Activated CD8-positive, alpha-beta T cell treated with anti-CD3 and anti-CD28 coated beads for 36 hours (primary cell): ENCODE measurements at regions not wholly inside any gene's neighbourhood (a gene's known extent, or its start where the extent isn't known, plus 50 kb on each side); places are given as distances from the start of the nearest gene placed in this dataset.

Source experiments
- ATAC-seq: fragments of 200-7000 bp; cut with Tn5 transposase; one replicate; pipeline ENCODE4 v1.10.0; 2021; ENCODE audit warnings: mild to moderate bottlenecking, moderate library complexity
- CTCF ChIA-PET: fragments of 350-600 bp; sonication (Branson Sonifier 250); formaldehyde crosslinking; loops from one replicate; lab custom pipeline; 2021; ENCODE audit warnings: antibody characterized with exemption; lab: Charles Lee
- POLR2A ChIA-PET: fragments of 350-600 bp; sonication (Branson Sonifier 250); formaldehyde crosslinking; loops from one replicate; lab custom pipeline; 2021; ENCODE audit warnings: antibody characterized with exemption; lab: Charles Lee
- DNase-seq: peaks from one replicate; pipeline ENCODE4 v3.0.0-alpha.2; 2020
- H3K27ac Mint-ChIP-seq: one replicate; pipeline ENCODE4 v1.8.0; 2021; ENCODE audit warnings: mild to moderate bottlenecking, mixed read lengths
- H3K27me3 Mint-ChIP-seq: one replicate; pipeline ENCODE4 v1.8.0; 2021; ENCODE audit warnings: mixed read lengths
- H3K36me3 Mint-ChIP-seq: one replicate; pipeline ENCODE4 v1.8.0; 2021; ENCODE audit warnings: low read depth, mixed read lengths
- H3K4me1 Mint-ChIP-seq: one replicate; pipeline ENCODE4 v1.8.0; 2021; ENCODE audit warnings: low read depth, mixed read lengths
- H3K4me3 Mint-ChIP-seq: one replicate; pipeline ENCODE4 v1.8.0; 2021; ENCODE audit warnings: mild to moderate bottlenecking, moderate library complexity, mixed read lengths
- H3K9me3 Mint-ChIP-seq: one replicate; pipeline ENCODE4 v1.8.0; 2021; ENCODE audit warnings: mixed read lengths
- intact Hi-C: fragments of 100-400 bp; cut with micrococcal nuclease; formaldehyde crosslinking; loops from one replicate; pipeline ENCODE4 v1.10.0; 2022
- TF ChIP-seq, protein P1 (sequence below): fragments of 200-600 bp; IDR thresholded peaks from one replicate; pipeline ENCODE4 v1.8.0; 2022; ENCODE audit warnings: antibody characterized with exemption, mild to moderate bottlenecking

- ATAC-seq = no peak
- CTCF ChIA-PET = no interaction called here
- POLR2A ChIA-PET = no interaction called here
- Mint-ChIP-seq H3K4me1 (no peaks in the 10 kb centered on the region), H3K27ac (no peak overlapping the region), H3K27me3 (no peaks in the 10 kb centered on the region), H3K36me3 (no peaks in the 10 kb centered on the region), H3K9me3 (peaks cover 29% of the 10 kb centered on the region), H3K4me3 (no peak overlapping the region)
- TF ChIP-seq, protein P1, sequence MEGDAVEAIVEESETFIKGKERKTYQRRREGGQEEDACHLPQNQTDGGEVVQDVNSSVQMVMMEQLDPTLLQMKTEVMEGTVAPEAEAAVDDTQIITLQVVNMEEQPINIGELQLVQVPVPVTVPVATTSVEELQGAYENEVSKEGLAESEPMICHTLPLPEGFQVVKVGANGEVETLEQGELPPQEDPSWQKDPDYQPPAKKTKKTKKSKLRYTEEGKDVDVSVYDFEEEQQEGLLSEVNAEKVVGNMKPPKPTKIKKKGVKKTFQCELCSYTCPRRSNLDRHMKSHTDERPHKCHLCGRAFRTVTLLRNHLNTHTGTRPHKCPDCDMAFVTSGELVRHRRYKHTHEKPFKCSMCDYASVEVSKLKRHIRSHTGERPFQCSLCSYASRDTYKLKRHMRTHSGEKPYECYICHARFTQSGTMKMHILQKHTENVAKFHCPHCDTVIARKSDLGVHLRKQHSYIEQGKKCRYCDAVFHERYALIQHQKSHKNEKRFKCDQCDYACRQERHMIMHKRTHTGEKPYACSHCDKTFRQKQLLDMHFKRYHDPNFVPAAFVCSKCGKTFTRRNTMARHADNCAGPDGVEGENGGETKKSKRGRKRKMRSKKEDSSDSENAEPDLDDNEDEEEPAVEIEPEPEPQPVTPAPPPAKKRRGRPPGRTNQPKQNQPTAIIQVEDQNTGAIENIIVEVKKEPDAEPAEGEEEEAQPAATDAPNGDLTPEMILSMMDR = no peak
- intact Hi-C loops = no loop called here
- no peak for DNase-seq
Observed at GRCh38 chr16:63067141-63067540, 1030.9 kb upstream of the CDH8 start.

DNA sequence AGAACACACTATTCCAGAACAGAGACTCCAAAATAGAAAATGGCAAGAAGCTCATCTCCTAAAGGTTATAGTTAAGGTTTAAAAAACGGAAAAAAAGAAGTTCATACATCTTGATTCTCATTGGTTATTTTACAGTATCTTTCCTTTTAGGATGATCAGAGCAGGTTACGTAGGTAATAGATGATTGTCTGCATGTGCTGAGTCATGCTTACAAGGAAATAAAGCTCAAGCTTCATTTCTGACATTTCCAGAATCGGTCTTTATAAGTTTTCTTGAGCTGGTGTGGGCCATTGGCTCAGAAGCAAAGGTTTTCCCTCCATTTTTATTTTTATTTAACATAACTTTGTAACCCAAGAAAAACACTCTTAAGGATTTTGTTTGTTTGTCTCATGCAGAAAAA is 1030.3 kb upstream of the CDH8 start:
- Mint-ChIP-seq H3K4me1 (no peaks in the 10 kb centered on the region), H3K36me3 (no peaks in the 10 kb centered on the region), H3K4me3 (no peak overlapping the region), H3K9me3 (peaks cover 32% of the 10 kb centered on the region), H3K27me3 (no peaks in the 10 kb centered on the region), H3K27ac (no peak overlapping the region)
- DNase-seq (no peak), ATAC-seq (no peak)
- intact Hi-C loops = no loop called here
- CTCF ChIA-PET = no interaction called here
- TF ChIP-seq, protein P1 = no peak
- POLR2A ChIA-PET = interaction anchor here (0.6 kb wide), 1 partner anchor 171 kb away, joined by 3 read pairs; no protein-coding TSS in a partner anchor

- TF ChIP-seq, protein P1 = no peak
- CTCF ChIA-PET = no interaction called here
- no peak for DNase-seq
- POLR2A ChIA-PET = no interaction called here
- no peak overlapping the region for H3K27ac Mint-ChIP-seq
- intact Hi-C loops = no loop called here
- no peaks in the 10 kb centered on the region for H3K27me3 Mint-ChIP-seq
- ATAC-seq = no peak
- H3K9me3 Mint-ChIP-seq = peaks cover 17% of the 10 kb centered on the region
- H3K36me3 Mint-ChIP-seq = no peaks in the 10 kb centered on the region
- H3K4me3 Mint-ChIP-seq = no peak overlapping the region
- H3K4me1 Mint-ChIP-seq = no peaks in the 10 kb centered on the region
Observed at GRCh38 chr16:63061319-63061718, 1025.1 kb upstream of the CDH8 start.

GRCh38 chr16:63059676-63060075 is 1023.4 kb upstream of the CDH8 start:
- intact Hi-C loops = no loop called here
- ChIA-PET CTCF (no interaction called here), POLR2A (no interaction called here)
- ATAC-seq = no peak
- no peak for DNase-seq
- H3K27me3 Mint-ChIP-seq = no peaks in the 10 kb centered on the region
- no peak overlapping the region for H3K27ac Mint-ChIP-seq
- peaks cover 11% of the 10 kb centered on the region for H3K9me3 Mint-ChIP-seq
- no peaks in the 10 kb centered on the region for H3K4me1 Mint-ChIP-seq
- H3K36me3 Mint-ChIP-seq = no peaks in the 10 kb centered on the region
- TF ChIP-seq, protein P1 = no peak
- H3K4me3 Mint-ChIP-seq = no peak overlapping the region

- Mint-ChIP-seq H3K27ac (no peak overlapping the region), H3K4me3 (no peak overlapping the region), H3K4me1 (no peaks in the 10 kb centered on the region), H3K9me3 (peaks cover 14% of the 10 kb centered on the region), H3K36me3 (no peaks in the 10 kb centered on the region), H3K27me3 (no peaks in the 10 kb centered on the region)
- ChIA-PET POLR2A (no interaction called here), CTCF (no interaction called here)
- intact Hi-C loops = no loop called here
- DNase-seq = no peak
- TF ChIP-seq, protein P1 = no peak
- ATAC-seq = no peak
Observed at GRCh38 chr16:63057341-63057740, 1021.1 kb upstream of the CDH8 start.
